PC-3 (cell line): ENCODE measurements at regions not wholly inside any gene's neighbourhood (a gene's known extent, or its start where the extent isn't known, plus 50 kb on each side); places are given as distances from the start of the nearest gene placed in this dataset.

Experiments
- ATAC-seq: fragments of 200-7000 bp; cut with Tn5 transposase; 2 replicates; pipeline ENCODE4 v1.9.1; 2020; ENCODE audit warnings: mild to moderate bottlenecking, moderate library complexity
- BruUV-seq: library from RNA; stranded (reverse); fragments of 400-500 nt; replicated peaks from 2 replicates; lab custom pipeline; 2021; lab: Mats Ljungman, UMichigan
- CTCF ChIA-PET: fragments of 300-600 bp; sonication (Branson Sonifier 250); formaldehyde crosslinking; loops from one replicate; lab custom pipeline; 2022; ENCODE audit warnings: antibody characterized with exemption; lab: Charles Lee
- POLR2A ChIA-PET: fragments of 300-600 bp; sonication (Branson Sonifier 250); formaldehyde crosslinking; loops from one replicate; lab custom pipeline; 2022; ENCODE audit warnings: antibody characterized with exemption; ENCODE audit not compliant: unreplicated experiment; lab: Charles Lee
- DNase-seq: peaks from one replicate; pipeline ENCODE4 v3.0.0-alpha.2; 2015
- H2AFZ ChIP-seq: fragments of 300-600 bp; sonication (generic); 2 replicates; pipeline ENCODE4 v1.6.0; 2016; ENCODE audit warnings: antibody characterized with exemption, low read length
- H3F3A ChIP-seq: fragments of 300-600 bp; sonication (generic); one replicate; pipeline ENCODE4 v1.6.0; 2017; ENCODE audit warnings: antibody characterized with exemption, low read length, control low read depth, mild to moderate bottlenecking; ENCODE audit not compliant: unreplicated experiment
- H3K27ac ChIP-seq: fragments of 300-600 bp; sonication (generic); 2 replicates; pipeline ENCODE4 v1.5.1; 2016; ENCODE audit warnings: mild to moderate bottlenecking, low read length
- H3K27me3 ChIP-seq: fragments of 300-600 bp; sonication (generic); 2 replicates; pipeline ENCODE4 v1.6.1; 2016; ENCODE audit warnings: low read length, mixed read lengths
- H3K36me3 ChIP-seq: fragments of 300-600 bp; sonication (generic); 2 replicates; pipeline ENCODE4 v1.6.1; 2016; ENCODE audit warnings: low read depth, mixed run types, low read length, mixed read lengths
- H3K4me1 ChIP-seq: fragments of 300-600 bp; sonication (generic); 2 replicates; pipeline ENCODE4 v1.5.1; 2016; ENCODE audit warnings: low read length; ENCODE audit not compliant: insufficient read depth
- H3K4me2 ChIP-seq: fragments of 300-600 bp; sonication (generic); 2 replicates; pipeline ENCODE4 v1.6.0; 2016; ENCODE audit warnings: low read length
- H3K4me3 ChIP-seq: fragments of 300-600 bp; sonication (generic); 2 replicates; pipeline ENCODE4 v1.5.1; 2016; ENCODE audit warnings: mild to moderate bottlenecking, low read length, mixed read lengths
- H3K79me2 ChIP-seq: fragments of 300-600 bp; sonication (generic); 2 replicates; pipeline ENCODE4 v1.6.1; 2017; ENCODE audit warnings: low read length, mixed read lengths
- H3K9ac ChIP-seq: fragments of 300-600 bp; sonication (generic); 2 replicates; pipeline ENCODE4 v1.6.0; 2016; ENCODE audit warnings: mild to moderate bottlenecking, low read length
- H3K9me2 ChIP-seq: fragments of 300-600 bp; sonication (generic); replicated peaks from 2 replicates; pipeline ENCODE4 v1.6.1; 2016; ENCODE audit warnings: mixed run types, low read length, mixed read lengths
- H3K9me3 ChIP-seq: fragments of 300-600 bp; sonication (generic); 2 replicates; pipeline ENCODE4 v1.6.1; 2016; ENCODE audit warnings: low read length, mixed read lengths
- H4K20me1 ChIP-seq: fragments of 300-600 bp; sonication (generic); 2 replicates; pipeline ENCODE4 v1.6.1; 2016; ENCODE audit warnings: low read length, mixed read lengths
- EZH2 ChIP-seq: fragments of 300-600 bp; sonication (generic); IDR thresholded peaks from one replicate; pipeline ENCODE4 v1.6.1; 2017; ENCODE audit warnings: antibody characterized with exemption, mild to moderate bottlenecking, low read length; ENCODE audit not compliant: unreplicated experiment
- EZH2phosphoT487 ChIP-seq: fragments of 300-600 bp; sonication (generic); IDR thresholded peaks from 2 replicates; pipeline ENCODE4 v1.6.1; 2018; ENCODE audit warnings: mild to moderate bottlenecking, antibody characterized with exemption, low read length, borderline replicate concordance
- intact Hi-C: fragments of 100-400 bp; cut with micrococcal nuclease; formaldehyde crosslinking; loops from 2 replicates; pipeline ENCODE4 v1.9.0; 2023
- TF ChIP-seq, protein P1 (sequence below): fragments of 300-600 bp; sonication (generic); conservative IDR thresholded peaks from 2 replicates; pipeline ENCODE4 v1.5.1; 2017; ENCODE audit warnings: antibody characterized with exemption, low read depth, mild to moderate bottlenecking, low read length

DNA sequence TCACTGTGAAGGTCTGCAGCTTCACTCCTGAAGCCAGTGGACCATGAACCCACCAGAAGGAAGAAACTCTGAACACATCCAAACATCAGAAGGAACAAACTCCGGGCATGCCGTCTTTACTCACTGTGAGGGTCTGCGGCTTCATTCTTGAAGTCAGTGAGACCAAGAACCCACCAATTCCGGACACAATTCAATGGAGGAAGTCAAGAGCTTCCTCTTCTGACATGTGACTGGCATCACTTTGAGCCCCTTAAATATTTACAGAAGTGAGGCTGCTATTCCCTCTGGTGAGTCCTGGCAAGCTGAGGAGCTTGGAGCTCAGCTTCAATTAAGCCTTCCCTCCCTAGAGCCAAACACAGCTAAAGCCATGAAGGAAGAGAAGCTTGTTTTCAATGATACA lies 103.5 kb upstream of the SRD5A3 start:
- BruUV-seq = no TSS peak
- DNase-seq (no peak), ATAC-seq (no peak)
- intact Hi-C loops = no loop called here
- no peaks in the 10 kb centered on the region for H3K79me2 ChIP-seq
- no peaks in the 10 kb centered on the region for H3K9me2 ChIP-seq
- TF ChIP-seq, protein P1, sequence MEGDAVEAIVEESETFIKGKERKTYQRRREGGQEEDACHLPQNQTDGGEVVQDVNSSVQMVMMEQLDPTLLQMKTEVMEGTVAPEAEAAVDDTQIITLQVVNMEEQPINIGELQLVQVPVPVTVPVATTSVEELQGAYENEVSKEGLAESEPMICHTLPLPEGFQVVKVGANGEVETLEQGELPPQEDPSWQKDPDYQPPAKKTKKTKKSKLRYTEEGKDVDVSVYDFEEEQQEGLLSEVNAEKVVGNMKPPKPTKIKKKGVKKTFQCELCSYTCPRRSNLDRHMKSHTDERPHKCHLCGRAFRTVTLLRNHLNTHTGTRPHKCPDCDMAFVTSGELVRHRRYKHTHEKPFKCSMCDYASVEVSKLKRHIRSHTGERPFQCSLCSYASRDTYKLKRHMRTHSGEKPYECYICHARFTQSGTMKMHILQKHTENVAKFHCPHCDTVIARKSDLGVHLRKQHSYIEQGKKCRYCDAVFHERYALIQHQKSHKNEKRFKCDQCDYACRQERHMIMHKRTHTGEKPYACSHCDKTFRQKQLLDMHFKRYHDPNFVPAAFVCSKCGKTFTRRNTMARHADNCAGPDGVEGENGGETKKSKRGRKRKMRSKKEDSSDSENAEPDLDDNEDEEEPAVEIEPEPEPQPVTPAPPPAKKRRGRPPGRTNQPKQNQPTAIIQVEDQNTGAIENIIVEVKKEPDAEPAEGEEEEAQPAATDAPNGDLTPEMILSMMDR = no peak
- TF ChIP-seq EZH2phosphoT487 (no peak), EZH2 (no peak)
- H3K4me2 ChIP-seq = no peak overlapping the region
- no peaks in the 10 kb centered on the region for H3K36me3 ChIP-seq
- H3K9ac ChIP-seq = no peak overlapping the region
- no peak overlapping the region for H3K4me3 ChIP-seq
- POLR2A ChIA-PET = no interaction called here
- H3K27me3 ChIP-seq = no peaks in the 10 kb centered on the region
- CTCF ChIA-PET = no interaction called here
- no peaks in the 10 kb centered on the region for H4K20me1 ChIP-seq
- H3F3A ChIP-seq = no peaks in the 10 kb centered on the region
- peaks cover 12% of the 10 kb centered on the region; the same call in 1 of the 2 replicates for H3K9me3 ChIP-seq
- no peak overlapping the region for H2AFZ ChIP-seq
- H3K4me1 ChIP-seq = no peaks in the 10 kb centered on the region
- H3K27ac ChIP-seq = no peak overlapping the region

DNA sequence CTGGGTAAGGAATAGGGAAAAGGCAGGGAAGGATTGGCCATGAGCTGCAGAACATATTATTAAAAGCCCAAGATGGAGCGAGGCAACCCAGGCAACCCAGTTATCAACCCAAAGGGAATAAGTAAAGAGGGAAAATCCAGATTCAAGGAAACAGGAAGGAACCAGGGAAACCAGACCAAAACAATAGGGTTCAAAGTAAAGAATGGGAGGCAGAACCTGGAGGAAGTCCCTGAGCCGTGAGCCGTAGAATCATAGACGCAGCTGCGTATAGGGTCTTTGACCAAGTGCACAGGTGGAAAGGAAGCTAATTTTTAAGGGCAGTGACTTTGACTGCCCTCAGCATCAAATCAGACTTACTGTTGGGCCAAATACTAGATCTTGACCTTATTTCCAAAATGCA lies 98.5 kb upstream of the SRD5A3 start:
- H3K79me2 ChIP-seq = no peaks in the 10 kb centered on the region
- no peak overlapping the region for H2AFZ ChIP-seq
- intact Hi-C loops = no loop called here
- no TSS peak for BruUV-seq
- H3K36me3 ChIP-seq = no peaks in the 10 kb centered on the region
- ATAC-seq (no peak), DNase-seq (no peak)
- H3K4me1 ChIP-seq = no peaks in the 10 kb centered on the region
- POLR2A ChIA-PET = no interaction called here
- no peaks in the 10 kb centered on the region for H3K9me3 ChIP-seq
- CTCF ChIA-PET = no interaction called here
- no peak overlapping the region for H3K27ac ChIP-seq
- no peak overlapping the region for H3K9ac ChIP-seq
- H3K4me3 ChIP-seq = no peak overlapping the region
- no peak overlapping the region for H3K4me2 ChIP-seq
- no peaks in the 10 kb centered on the region for H4K20me1 ChIP-seq
- H3K27me3 ChIP-seq = no peaks in the 10 kb centered on the region
- no peaks in the 10 kb centered on the region for H3F3A ChIP-seq
- H3K9me2 ChIP-seq = no peaks in the 10 kb centered on the region
- TF ChIP-seq EZH2phosphoT487 (no peak), EZH2 (no peak)
- TF ChIP-seq, protein P1 = no peak

DNA sequence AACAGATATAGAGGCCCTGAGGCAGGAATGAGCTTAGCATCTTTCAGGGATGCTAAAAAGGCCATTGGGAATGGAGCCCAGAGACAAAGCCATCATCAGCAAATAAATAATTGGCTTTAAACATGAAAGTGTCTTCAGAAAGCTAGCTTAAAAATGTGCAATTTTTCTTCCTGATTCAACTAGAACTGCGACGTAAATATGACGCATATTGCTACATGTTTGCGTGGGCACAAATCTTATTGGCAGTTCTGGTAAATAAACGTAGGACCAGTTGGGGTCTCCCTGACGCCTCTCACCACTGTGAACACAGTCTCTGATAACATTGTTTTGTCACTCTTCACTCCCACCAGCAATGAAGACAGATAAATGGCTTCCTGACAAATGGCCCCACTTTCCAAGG lies 97.3 kb upstream of the SRD5A3 start:
- H4K20me1 ChIP-seq = no peaks in the 10 kb centered on the region
- no peaks in the 10 kb centered on the region for H3K4me1 ChIP-seq
- TF ChIP-seq EZH2 (no peak), EZH2phosphoT487 (no peak)
- TF ChIP-seq, protein P1 = no peak
- H3K4me2 ChIP-seq = no peak overlapping the region
- no peaks in the 10 kb centered on the region for H3F3A ChIP-seq
- H3K36me3 ChIP-seq = no peaks in the 10 kb centered on the region
- DNase-seq = no peak
- no TSS peak for BruUV-seq
- no peak overlapping the region for H3K9ac ChIP-seq
- intact Hi-C loops = no loop called here
- no peaks in the 10 kb centered on the region for H3K9me3 ChIP-seq
- H3K4me3 ChIP-seq = no peak overlapping the region
- no peaks in the 10 kb centered on the region for H3K27me3 ChIP-seq
- no peaks in the 10 kb centered on the region for H3K9me2 ChIP-seq
- no peak overlapping the region for H2AFZ ChIP-seq
- CTCF ChIA-PET = no interaction called here
- no peak for ATAC-seq
- H3K27ac ChIP-seq = no peak overlapping the region
- POLR2A ChIA-PET = no interaction called here
- H3K79me2 ChIP-seq = no peaks in the 10 kb centered on the region
